UCSD-AML1 (cell line): ENCODE measurements at regions not wholly inside any gene's neighbourhood (a gene's known extent, or its start where the extent isn't known, plus 50 kb on each side); places are given as distances from the start of the nearest gene placed in this dataset.
"Not testable (repeated sequence)": the region's sequence is repeated elsewhere in the genome, so short reads cannot be mapped to it uniquely, and the experiment has no call there.

ENCODE experiments used
- DNase-seq: peaks from one replicate; lab custom pipeline; 2025; ENCODE audit not compliant: unreplicated experiment; lab: John Stamatoyannopoulos, UW

DNA sequence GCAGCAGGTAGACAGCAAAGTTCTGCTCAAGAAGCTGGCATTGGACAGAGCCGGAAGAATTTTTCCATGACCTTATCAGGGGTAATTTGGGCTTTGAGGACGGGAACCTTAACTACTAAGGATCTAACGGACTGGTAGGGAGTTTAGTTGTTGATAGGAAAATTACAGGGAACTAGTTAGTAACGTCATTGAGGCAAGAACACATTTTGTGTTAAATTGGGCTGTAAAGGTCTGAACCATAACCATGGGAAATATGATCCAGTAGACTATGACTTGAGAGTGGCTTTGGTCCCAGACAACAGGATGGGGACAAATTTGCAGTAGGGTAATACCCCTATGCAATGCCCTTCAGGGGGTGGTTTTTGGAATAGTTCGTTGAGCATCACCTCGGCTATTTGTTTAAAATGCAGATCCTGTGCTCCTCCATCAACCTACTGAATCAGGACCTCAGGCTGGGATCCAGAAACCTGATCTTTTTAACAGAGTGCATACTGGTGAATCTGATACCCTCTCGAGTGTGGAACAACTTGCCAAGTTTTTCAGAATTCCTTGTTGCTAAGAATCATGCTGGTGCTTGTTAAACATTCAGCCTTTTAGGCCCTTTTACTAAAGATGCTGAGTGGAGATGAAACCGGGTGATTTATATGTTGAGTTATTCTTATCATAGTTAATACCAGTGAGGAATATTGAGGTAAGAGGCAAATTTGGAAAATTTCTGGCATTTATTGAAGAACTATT is 255.1 kb downstream of the MAP2K6 start:
- DNase-seq = no peak

GRCh38 chr17:69672924-69673323 is 258.4 kb downstream of the MAP2K6 start:
- DNase-seq = no peak

- no peak for DNase-seq
These were observed 262.6 kb downstream of the MAP2K6 start for GRCh38 chr17:69677130-69677529.

GRCh38 chr17:69678206-69678605 is 263.7 kb downstream of the MAP2K6 start:
- no peak for DNase-seq

DNA sequence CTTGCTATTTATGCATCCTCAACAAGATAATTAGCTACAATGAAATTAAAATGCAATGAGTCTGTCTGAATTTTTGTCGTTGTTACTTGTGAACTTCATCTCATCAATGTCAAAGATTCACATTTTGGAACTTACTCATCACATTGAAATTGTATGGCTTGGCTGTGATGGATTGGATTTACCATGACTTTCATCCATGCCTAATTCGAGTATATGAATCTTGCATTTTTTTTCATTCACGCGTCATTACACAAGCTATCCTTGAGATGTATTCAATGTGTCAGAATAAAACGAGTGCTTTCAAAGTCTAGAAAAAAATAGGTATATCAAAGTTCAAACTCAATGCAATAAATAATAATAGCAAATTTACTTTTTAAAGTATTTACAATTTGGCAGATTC is 265.3 kb downstream of the MAP2K6 start:
- no peak for DNase-seq

DNA sequence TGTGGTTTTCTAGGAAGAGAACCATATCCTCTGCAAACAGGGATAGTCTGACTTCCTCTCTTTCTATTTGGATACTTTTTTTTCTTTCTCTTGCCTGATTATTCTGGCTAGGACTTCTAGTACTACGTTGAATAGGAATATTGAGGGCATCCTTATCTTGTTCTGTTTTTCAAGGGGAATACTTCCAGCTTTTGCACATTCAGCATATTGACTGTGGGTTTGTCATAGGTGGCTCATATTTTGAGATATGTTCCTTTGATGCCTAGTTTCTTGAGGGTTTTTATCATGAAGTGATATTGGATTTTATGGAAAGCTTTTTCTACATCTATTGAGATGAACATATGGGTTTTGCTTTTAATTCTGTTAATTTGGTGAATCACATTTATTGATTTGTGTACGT is 269.8 kb downstream of the MAP2K6 start:
- DNase-seq = no peak

DNA sequence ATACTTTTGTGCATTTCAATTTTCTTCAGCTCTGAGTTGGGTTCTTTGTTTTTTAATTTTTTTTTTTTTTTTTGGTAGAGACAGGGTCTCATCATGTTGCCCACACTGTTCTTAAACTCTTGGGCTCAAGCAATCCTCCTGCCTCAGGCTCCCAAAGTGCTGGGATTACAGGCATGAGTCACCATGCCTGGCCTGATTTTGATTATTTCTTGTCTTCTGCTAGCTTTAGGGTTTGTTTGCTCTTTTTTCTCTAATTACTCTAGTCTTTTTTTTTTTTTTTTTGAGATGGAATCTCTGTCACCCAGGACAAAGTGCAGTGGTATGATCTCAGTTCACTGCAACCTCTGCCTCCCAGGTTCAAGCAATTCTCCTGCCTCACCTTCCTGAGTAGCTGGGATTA is 270.7 kb downstream of the MAP2K6 start:
- DNase-seq = not testable (repeated sequence)

DNA sequence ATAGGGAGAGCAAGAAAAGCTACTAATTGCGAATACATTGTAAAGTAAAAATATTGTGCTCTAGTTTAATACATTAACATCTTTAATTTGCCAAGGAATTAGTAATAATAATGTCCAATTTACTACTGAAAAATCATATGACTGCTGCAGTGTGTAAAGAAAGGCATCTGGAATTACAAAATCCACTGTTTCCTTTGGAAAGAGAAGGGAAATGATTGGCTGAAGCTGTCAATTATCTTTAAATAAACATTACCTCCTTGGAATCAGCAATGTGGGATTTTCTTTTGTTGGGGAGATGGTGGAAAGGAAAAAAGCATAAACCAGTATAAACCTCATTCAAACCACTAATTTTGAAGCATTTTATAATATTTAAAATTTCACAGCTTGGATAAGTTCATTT is 276.0 kb downstream of the MAP2K6 start:
- DNase-seq = no peak

DNA sequence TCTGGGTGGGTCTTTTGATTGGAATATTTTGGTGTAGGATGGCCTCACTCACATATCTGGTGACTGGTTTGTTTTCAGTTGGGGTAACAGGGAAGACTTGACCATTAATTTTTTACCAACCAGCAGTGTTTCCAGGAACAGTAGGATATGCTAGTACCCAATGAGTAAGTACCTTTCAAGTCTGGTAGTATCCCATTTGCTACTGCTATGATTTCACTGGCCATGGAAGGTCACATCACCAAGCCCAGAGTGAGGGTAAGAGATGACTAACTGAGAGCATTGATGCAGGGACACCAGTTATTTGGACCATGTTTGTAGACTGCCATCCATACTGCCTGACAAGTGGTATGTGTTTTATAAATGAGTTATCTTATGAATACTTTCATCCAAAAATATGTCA is 277.7 kb downstream of the MAP2K6 start:
- DNase-seq = no peak

- DNase-seq = no peak
These were observed 281.1 kb downstream of the MAP2K6 start for GRCh38 chr17:69695646-69696045.

GRCh38 chr17:69696650-69697049 is 282.2 kb downstream of the MAP2K6 start:
- DNase-seq = no peak

- not testable (repeated sequence) for DNase-seq
These were observed 283.9 kb downstream of the MAP2K6 start for GRCh38 chr17:69698352-69698751.

DNA sequence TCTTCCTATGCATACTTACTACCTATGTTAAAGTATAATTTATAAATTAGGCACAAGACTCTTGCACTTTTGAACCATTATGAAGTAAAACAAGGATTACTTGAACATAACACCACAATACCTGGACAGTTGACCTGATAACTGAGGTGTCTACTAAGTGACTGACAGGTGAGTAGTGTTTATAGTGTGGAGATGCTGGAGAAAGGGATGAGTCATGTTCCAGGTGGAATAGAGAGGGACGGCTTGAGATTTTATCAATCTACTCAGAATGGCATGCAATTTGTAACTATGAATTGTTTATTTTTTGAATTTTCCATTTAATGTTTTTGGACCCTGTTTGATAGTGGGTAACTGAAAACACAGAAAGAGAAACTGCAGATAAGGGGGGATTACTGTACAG is 287.6 kb downstream of the MAP2K6 start:
- no peak for DNase-seq

DNA sequence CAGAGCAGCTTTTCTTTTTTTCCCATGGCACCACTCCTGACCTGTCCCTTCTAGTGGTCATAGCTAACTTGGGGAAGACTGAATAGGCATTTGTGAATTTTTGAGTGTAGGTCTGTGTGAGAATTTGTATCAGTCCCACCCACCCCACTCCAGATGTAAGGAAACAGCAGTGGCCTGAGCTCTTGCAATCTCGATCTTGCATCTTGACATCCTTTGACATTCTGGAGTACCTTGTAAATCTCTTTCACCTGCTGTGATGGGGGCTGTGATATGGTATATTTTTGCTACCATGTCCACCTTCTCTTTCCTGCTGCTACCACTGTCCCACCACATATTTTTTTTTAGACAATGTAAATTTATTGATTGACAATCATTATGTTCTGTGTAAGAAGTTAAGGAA is 289.3 kb downstream of the MAP2K6 start:
- DNase-seq = no peak

GRCh38 chr17:69704935-69705334 is 290.4 kb downstream of the MAP2K6 start:
- DNase-seq = no peak

DNA sequence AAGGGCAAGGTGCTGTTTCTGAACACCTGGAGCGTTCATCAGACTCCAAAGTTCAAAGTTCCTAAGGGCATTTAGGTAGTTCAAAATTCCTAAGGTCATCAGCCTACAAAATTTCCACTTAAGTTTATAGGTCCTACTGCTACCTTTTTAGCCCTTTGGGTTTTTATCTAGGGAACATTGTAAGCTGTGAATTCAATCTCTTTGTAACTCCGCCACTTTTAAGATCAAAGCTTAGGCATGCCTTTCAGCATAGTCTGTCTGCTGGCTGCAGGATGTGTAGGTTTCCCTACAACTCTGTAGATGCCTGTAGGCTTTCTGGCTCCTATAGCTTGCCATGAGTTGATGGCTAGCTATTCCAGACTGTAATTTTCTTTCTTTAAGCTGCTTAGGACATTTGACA is 291.6 kb downstream of the MAP2K6 start:
- no peak for DNase-seq

DNA sequence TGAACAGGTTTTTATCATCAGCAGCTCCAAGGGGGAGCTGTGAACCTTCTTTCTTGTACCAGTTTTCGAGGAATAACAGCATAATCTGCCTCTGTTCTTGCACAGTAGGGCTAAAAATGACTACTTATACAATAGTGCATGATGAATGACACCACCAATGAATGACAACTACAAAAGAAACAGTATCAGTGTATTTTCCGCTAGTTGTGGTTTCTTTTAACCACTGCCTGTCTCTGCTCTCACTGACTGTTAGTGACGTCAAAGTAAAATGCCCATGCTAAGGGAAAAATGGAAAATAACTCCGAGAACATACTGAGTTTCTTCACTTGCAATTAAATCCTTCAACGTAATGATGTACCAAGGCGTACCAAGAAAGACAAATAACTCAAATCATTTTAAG is 294.9 kb downstream of the MAP2K6 start:
- DNase-seq = no peak

DNA sequence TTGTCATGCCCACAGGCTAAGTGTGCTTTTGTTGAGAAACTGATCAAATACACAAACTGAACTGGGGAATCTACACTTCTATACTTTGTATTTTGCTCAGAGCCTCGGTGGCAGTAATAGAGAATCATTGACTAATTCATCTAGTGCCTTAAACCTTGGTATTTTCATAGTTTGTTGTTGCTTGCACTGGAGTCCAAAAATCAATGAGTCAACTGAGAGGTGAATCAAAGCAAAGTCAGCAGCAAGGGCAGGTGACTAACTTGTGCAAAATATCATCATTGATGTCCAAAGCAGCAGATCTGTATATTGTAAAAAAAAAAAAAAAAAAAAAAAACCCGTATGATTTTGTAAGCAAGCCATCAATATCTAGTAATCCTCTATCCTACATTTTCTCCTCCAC is 296.4 kb downstream of the MAP2K6 start:
- DNase-seq = no peak

DNA sequence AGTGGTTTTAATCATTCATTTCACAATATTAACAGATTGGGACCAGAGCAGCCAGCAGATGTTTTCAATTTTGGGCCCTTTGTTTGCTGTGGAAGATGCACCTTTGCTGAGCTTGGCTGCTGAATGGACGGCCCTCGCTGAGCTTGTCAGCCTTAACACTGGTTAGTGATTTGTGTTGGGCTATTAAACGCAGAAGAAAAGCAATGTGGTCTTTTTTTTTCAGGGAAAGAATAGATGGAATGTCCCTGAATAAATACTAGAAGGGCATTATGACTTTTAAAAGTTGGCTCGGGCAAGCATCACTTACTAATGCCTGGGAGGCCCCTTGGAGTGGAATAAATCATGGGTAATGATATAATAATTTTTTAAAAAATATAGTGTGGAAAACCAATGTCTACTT is 297.0 kb downstream of the MAP2K6 start:
- DNase-seq = no peak

DNA sequence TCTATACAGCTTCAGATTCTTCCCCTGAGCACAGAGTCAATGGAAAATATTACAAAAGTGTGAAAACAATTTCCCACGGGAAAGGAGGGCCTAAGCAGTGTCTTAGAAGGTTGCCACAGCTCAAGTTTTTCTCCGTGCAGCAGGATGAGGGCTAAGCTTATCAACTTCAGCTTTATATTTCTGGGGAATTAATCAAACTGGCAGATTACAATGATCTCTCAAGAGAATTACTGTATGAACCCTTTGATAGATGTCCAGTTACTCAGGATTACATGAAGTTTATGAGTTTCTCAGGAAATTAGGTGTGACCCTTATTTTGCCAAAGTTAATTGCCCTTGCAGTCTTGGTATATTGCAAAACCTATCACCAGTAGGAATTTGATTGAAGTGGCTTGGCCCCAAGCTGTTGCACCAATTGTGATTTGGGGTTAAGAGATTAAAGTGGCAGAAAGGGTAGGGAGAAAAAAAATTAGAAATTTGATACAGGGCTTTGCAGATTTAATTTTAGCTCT is 298.4 kb downstream of the MAP2K6 start:
- DNase-seq = no peak

DNA sequence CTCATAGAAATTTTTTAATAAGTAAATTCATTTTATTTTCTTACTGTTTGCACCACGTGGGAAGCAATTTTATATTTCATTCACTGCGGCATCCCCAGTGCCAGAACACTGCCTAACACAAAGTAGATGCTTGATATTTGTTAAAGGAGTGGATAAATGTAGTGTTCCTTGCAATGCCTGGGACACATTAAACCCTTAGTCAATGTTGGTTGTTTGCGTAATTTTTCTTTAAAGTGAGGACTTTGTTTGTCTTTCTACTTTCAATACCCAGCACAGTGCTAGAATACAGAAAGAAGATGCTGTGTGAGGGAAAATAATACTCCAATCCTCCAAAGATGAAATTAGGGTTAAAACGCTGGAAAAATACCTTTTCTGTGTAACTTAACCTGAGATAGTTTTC is 299.3 kb downstream of the MAP2K6 start:
- DNase-seq = no peak

GRCh38 chr17:69714669-69715068 is 300.2 kb downstream of the MAP2K6 start:
- DNase-seq = no peak

DNA sequence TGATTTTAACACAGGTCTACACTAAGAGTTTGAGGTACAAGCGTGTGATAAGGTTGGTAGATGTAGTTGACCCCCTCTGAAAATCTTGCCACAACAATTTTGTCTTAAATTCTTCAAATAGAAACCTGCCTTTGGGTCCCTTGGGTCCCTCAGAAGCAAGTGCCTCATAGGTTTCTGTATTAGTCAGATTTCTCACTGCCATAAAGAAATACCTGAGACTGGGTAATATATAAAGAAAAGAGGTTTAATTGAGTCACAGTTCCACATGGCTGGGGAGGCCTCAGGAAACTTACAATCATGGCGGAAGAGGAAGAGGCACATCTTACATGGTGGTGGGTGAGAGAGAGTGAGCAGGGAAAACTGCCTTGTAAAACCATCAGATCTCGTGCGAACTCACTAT is 301.2 kb downstream of the MAP2K6 start:
- DNase-seq = no peak
